ENCODE measurements at regions not wholly inside any gene's neighbourhood (a gene's known extent, or its start where the extent isn't known, plus 50 kb on each side); places are given as distances from the start of the nearest gene placed in this dataset.
"Not testable (repeated sequence)": the region's sequence is repeated elsewhere in the genome, so short reads cannot be mapped to it uniquely, and the experiment has no call there.

DNA sequence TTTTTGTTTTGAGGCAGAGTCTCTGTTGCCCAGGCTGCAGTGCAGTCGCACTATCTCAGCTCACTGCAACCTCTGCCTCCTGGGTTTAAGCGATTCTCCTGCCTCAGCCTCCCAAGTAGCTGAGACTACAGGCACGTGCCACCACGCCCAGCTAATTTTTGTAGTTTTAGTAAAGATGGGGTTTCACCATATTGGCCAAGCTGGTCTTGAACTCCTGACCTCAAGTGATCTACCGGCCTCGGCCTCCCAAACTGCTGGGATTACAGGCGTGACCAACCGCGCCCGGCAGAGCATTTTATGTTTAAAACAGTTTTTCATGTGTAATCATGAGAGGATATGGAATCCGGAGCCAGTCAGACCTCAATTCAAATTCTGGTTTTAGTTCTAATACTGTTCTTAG lies 94.0 kb upstream of the CHD2 start:
- not testable (repeated sequence) for DNase-seq

DNA sequence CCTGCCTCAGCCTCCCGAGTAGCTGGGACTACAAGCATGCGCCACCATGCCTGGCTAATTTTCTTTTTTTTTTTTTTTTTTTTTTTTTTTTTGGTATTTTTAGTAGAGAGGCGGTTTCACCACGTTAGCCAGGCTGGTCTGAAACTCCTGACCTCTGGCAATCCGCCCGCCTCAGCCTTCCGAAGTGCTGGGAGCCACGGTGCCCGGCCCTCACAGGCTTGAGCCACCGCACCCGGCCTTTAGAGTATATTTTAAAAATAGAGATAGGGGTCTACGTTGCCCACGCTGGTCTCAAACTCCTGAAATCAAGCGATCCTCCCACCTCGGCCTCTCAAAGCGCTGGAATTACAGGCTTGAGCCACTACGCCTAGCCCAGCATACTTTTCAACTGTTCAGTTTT lies 93.4 kb upstream of the CHD2 start:
- DNase-seq = no peak

GRCh38 chr15:92807971-92808571 lies 92.1 kb upstream of the CHD2 start:
- no peak for DNase-seq

DNA sequence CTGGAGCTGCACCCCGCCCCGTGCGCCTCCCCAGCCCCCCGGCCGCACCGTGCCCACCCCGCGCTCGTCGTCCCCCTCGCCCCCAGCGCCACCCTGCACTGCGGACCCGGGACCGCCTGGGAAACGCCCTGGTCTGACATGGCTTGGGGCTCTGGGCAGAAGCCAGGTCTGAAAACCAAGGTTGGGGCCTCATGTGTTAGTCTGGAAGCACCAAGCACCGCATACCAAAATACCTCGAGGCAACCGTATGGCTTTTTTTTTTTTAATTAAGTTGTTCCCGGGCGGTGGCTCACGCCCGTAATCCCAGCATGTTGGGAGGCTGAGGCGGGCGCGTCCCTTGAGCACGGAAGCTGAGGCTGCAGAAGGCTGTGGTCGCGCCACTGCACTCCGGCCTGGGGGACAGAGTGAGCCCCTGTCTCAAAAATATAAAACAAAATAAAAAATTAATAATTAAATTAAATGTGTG lies 91.5 kb upstream of the CHD2 start:
- no peak for DNase-seq

GRCh38 chr15:92809064-92809879 lies 90.9 kb upstream of the CHD2 start:
- DNase-seq = peak; percentile 99

DNA sequence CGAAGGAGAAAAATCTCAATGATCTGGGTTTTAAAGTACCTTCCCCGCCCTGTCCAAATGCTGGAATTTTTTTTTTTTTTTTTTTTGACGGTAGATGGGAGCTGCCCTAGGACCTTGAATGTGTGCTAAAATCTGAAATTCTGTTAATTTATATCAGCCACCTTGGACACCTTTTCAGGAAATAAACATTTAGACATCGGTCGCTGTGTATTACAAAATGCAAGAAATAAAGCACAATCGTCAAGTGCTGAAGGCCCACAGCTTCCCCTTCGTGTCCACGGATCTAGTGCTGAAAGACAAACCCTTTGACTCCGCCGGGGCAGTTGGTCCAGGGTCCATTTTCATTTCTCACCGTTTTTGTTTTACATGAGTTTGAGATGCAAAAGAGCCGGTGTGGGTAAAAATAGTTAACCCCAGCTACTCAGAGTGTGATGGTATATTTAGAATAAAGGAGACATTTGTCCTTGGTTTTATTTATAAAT lies 90.2 kb upstream of the CHD2 start:
- peak; percentile 35 for DNase-seq

GRCh38 chr15:92810418-92811138 lies 89.5 kb upstream of the CHD2 start:
- DNase-seq = peak; percentile 19

DNA sequence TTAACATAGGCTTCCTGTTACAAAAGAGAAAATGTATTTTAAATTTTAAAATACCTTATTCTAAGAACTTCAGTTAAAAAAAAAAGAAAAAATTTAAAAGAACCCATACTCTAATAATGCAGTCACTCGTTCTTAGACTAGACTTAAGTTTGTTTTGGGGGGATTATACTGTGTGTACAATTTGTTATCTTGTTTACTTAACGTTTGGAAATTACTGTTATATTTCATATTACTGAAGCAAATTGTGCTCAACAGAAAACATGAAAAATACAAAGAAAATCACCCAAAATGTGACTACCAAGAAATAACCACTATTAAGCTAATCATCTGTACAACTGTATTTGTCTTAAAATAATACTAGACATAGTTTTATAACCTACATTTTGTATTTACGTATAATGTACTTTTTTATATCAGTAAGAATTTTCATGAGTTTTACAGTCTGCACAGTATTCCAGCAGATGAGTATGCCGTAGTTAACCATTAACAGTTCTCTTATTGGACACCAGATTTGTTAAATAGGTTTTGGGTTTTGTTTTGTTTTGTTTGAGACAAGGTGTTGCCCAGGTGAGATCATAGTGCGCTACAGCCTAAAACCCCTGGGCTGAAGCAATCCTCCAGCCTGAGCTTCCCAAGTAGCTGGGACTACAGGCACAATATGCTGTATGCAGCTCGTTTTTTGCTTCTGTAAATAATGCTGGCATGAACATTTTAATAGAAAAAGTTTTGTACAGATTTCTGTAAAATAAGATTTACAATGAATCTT lies 88.8 kb upstream of the CHD2 start:
- DNase-seq = no peak

DNA sequence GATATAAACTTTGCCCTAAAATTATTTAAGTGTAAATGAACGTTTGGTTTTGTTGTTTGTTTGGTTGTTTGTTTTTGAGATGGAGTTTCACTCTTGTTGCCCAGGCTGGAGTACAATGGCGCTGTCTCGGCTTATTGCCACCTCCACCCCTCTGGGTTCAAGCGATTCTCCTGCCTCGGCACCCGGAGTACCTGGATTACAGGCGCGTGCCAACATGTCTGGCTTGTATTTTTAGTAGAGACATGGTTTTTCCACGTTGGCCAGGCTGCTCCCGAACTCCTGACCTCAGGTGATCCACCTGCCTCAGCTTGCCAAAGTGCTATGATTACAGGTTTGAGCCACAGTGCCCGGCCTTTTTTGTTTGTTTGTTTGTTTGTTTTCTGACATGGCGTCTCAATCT lies 87.9 kb upstream of the CHD2 start:
- no peak for DNase-seq

GRCh38 chr15:92813485-92813884 lies 86.6 kb upstream of the CHD2 start:
- DNase-seq = no peak

- DNase-seq = no peak
Measured at GRCh38 chr15:92817339-92817886, 82.7 kb upstream of the CHD2 start.

GRCh38 chr15:92818651-92819277 lies 81.4 kb upstream of the CHD2 start:
- no peak for DNase-seq

DNA sequence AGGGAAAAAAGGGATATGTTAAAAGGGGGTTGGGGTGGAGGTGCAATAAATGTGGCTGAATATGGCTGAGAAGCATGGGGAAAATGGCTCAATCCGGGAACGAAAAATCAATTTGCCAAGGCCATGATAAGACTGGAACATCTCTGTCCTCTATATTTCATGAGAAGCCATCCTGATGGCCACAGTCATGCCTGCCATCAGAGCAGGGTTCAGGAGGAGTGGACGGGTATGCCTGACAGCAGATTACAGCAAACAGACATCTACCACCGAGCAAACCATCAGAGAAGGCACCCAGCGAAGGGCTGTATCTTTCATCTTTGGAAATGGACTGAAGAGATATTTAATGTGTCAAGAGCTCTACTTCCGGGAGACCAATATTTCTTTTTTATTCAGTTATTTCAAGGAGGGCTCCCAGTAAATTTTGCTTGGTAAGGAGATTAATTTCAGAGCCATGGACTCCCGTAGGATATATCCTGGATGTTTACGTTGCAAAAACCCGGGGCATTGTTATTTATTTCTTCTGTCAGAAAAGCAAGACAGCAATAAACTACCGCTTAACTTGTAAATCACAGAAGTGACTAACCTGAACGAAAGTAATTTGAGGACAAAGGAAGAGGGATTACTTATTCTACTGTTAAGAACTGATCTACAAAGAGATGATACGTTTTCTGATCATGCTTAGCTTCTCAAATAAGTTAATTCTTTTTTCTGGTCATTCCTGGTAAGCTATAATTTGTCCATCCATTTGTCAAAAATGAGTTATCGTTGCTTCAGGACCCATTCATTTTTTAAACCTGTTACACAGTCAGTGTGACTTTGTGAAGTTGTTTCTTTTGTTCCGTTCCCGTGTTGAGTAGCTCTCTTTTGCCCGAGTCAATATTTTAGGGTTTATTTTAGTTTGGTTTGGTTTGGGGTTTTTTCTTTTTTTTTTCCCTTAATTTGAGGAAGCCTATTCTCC lies 80.6 kb upstream of the CHD2 start:
- DNase-seq = no peak

- DNase-seq = peak; percentile 83
Measured at GRCh38 chr15:92820236-92821021, 79.7 kb upstream of the CHD2 start.

DNA sequence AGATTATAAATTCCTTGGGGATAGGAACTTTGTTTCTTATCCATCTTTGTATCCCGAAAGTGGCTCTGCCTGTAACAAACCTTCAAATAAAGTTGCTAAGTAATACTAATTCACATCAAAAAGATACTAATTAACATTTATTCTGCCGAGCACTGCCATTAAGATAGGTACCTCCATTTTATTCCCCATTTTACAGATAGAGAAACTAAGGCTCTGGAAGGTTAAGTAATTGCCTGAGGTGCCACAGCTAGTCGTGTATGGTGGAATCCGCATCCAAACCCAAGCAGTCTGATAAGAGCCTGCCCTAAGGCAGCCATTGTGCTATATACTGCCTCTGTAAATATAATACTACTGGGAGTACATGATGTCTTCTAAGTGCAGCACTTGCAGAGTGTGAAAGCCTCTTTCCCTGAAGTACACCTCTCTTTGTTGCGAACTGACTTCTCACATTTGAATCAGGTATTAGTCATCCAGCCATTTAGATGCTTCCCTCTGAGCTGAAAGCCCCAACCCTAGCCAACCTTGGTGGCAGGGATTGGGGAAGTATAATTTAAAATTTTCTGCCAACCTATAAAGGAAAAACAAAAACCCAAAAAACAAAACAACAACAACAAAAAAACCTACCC lies 78.5 kb upstream of the CHD2 start:
- DNase-seq = no peak

GRCh38 chr15:92822216-92823144 lies 77.6 kb upstream of the CHD2 start:
- DNase-seq = no peak

- DNase-seq = no peak
Measured at GRCh38 chr15:92825985-92826384, 74.1 kb upstream of the CHD2 start.

DNA sequence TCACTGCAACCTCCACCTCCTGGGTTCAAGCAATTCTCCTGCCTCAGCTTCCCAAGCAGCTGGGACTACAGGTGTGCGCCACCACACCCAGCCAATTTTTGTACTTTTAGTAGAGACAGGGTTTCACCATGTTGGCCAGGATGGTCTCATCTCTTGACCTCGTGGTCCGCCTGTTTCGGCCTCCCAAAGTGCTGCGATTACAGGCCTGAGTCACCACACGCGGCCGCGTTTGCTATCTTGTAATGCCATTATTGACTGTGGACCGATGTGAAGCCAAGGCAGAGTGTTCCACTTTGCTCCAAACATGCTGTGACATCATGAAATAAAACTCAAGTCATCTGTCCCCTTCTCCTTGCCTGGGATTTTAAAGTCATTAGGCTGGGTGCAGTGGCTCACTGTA lies 72.1 kb upstream of the CHD2 start:
- not testable (repeated sequence) for DNase-seq

Data from CD4-positive, alpha-beta T cell treated with Interferon gamma for 1 hour (primary cell).